ENCODE measurements at regions not wholly inside any gene's neighbourhood (a gene's known extent, or its start where the extent isn't known, plus 50 kb on each side); places are given as distances from the start of the nearest gene placed in this dataset.

- TF ChIP-seq CTCF (conservative IDR thresholded peaks at IDR 0.05; ENCODE audit: low read depth, low read length), result no peak
- no peak for TF ChIP-seq POLR2A (IDR thresholded peaks at IDR 0.05; ENCODE audit: low read depth, low read length)
- TF ChIP-seq RAD21 (IDR thresholded peaks at IDR 0.05; ENCODE audit: low read length), result no peak
- TF ChIP-seq ELK1 (IDR thresholded peaks at IDR 0.05; ENCODE audit: borderline replicate concordance, low read depth, low read length), result no peak
- TF ChIP-seq USF2 (IDR thresholded peaks at IDR 0.05; ENCODE audit: low read depth, low read length), result no peak
- no peak for TF ChIP-seq MAZ (IDR thresholded peaks at IDR 0.05; ENCODE audit: borderline replicate concordance, low read depth, low read length)
- TF ChIP-seq BHLHE40 (IDR thresholded peaks at IDR 0.05; ENCODE audit: low read depth, low read length), result no peak
- no peak for TF ChIP-seq CHD1 (IDR thresholded peaks at IDR 0.05; ENCODE audit: low read depth, low read length)
- TF ChIP-seq FOS (IDR thresholded peaks at IDR 0.05; ENCODE audit: low read depth, low read length), result no peak
- TF ChIP-seq CEBPB (IDR thresholded peaks at IDR 0.05; ENCODE audit: low read depth, low read length), result no peak
These were observed 100.3 kb upstream of the PDE5A start for GRCh38 chr4:119728692-119729593.
